A673 (cell line): ENCODE measurements at regions not wholly inside any gene's neighbourhood (a gene's known extent, or its start where the extent isn't known, plus 50 kb on each side); places are given as distances from the start of the nearest gene placed in this dataset.

Experiments used
- BruUV-seq: library from RNA; stranded (reverse); fragments of 400-500 nt; replicated peaks from 2 replicates; lab custom pipeline; 2021; lab: Mats Ljungman, UMichigan
- CTCF ChIA-PET: fragments of 300-600 bp; sonication (Branson Sonifier 250); formaldehyde crosslinking; loops from one replicate; lab custom pipeline; 2022; ENCODE audit warnings: antibody characterized with exemption; lab: Charles Lee
- POLR2A ChIA-PET: fragments of 300-600 bp; sonication (Branson Sonifier 250); formaldehyde crosslinking; loops from one replicate; lab custom pipeline; 2022; ENCODE audit warnings: antibody characterized with exemption; ENCODE audit not compliant: low non-redundant PET; lab: Charles Lee
- DNase-seq: peaks from one replicate; pipeline ENCODE4 v3.0.0-alpha.2; 2015; ENCODE audit warnings: low spot score
- H3K27ac ChIP-seq: fragments of 200-600 bp; sonication (generic); 2 replicates; pipeline ENCODE4 v1.5.1; 2016; ENCODE audit warnings: mixed run types, low read depth, mild to moderate bottlenecking, mixed read lengths, antibody characterized with exemption, low read length; ENCODE audit not compliant: poor library complexity, severe bottlenecking
- H3K27me3 ChIP-seq: fragments of 200-600 bp; sonication (generic); replicated peaks from 2 replicates; pipeline ENCODE4 v1.6.1; 2017; ENCODE audit warnings: mixed run types, low read depth, mild to moderate bottlenecking, mixed read lengths, antibody characterized with exemption, low read length; ENCODE audit not compliant: insufficient read depth, poor library complexity
- H3K36me3 ChIP-seq: fragments of 200-600 bp; sonication (generic); 2 replicates; pipeline ENCODE4 v1.6.1; 2016; ENCODE audit warnings: mixed run types, mild to moderate bottlenecking, mixed read lengths, antibody characterized with exemption, low read length; ENCODE audit not compliant: insufficient read depth, poor library complexity, severe bottlenecking
- H3K4me1 ChIP-seq: fragments of 200-600 bp; sonication (generic); 2 replicates; pipeline ENCODE4 v1.6.1; 2017; ENCODE audit warnings: mixed run types, mild to moderate bottlenecking, mixed read lengths, antibody characterized with exemption, low read length; ENCODE audit not compliant: insufficient read depth, poor library complexity, severe bottlenecking
- H3K4me3 ChIP-seq: fragments of 200-600 bp; sonication (generic); 2 replicates; pipeline ENCODE4 v1.5.1; 2016; ENCODE audit warnings: low read depth, mixed run types, mild to moderate bottlenecking, mixed read lengths, low read length; ENCODE audit not compliant: poor library complexity, severe bottlenecking
- H3K9me3 ChIP-seq: fragments of 200-600 bp; sonication (generic); 2 replicates; pipeline ENCODE4 v1.6.1; 2016; ENCODE audit warnings: mixed run types, low read depth, mild to moderate bottlenecking, mixed read lengths, antibody characterized with exemption, low read length; ENCODE audit not compliant: poor library complexity, severe bottlenecking
- EZH2 ChIP-seq: fragments of 200-600 bp; sonication (generic); IDR thresholded peaks from 2 replicates; pipeline ENCODE4 v1.6.1; 2017; ENCODE audit warnings: borderline replicate concordance, low read depth, mild to moderate bottlenecking, mixed read lengths, antibody characterized with exemption, low read length; ENCODE audit not compliant: poor library complexity, severe bottlenecking
- intact Hi-C: fragments of 100-400 bp; cut with micrococcal nuclease; formaldehyde crosslinking; loops from one replicate; pipeline ENCODE4 v1.10.0; 2022; ENCODE audit not compliant: unreplicated experiment
- TF ChIP-seq, protein P1 (sequence below): fragments of 300-800, 200-600 bp; sonication (generic); conservative IDR thresholded peaks from 2 replicates; pipeline ENCODE4 v1.5.1; 2017; ENCODE audit warnings: low read depth, mild to moderate bottlenecking, antibody characterized with exemption, low read length, moderate library complexity, mixed read lengths

DNA sequence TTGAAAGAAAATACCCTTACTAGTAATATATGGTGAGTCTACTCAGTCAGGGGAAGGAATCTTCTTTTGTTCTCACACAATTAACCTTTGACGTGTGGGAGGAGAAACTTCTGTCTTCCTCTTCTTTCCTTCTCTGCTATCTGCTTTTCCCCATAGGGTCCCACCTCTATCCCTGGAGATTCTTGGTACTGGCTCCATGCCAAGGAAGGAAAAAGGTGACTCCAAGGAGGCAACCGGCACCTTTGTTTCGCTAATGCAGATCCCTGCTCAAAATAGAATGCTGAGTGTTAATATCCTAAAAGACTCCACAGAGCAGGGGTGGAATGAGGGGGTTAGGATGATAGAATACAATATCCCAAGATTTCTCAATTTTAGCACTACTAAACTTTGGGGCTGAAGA is 116.7 kb downstream of the CD164 start:
- intact Hi-C loops: no loop called here

DNA sequence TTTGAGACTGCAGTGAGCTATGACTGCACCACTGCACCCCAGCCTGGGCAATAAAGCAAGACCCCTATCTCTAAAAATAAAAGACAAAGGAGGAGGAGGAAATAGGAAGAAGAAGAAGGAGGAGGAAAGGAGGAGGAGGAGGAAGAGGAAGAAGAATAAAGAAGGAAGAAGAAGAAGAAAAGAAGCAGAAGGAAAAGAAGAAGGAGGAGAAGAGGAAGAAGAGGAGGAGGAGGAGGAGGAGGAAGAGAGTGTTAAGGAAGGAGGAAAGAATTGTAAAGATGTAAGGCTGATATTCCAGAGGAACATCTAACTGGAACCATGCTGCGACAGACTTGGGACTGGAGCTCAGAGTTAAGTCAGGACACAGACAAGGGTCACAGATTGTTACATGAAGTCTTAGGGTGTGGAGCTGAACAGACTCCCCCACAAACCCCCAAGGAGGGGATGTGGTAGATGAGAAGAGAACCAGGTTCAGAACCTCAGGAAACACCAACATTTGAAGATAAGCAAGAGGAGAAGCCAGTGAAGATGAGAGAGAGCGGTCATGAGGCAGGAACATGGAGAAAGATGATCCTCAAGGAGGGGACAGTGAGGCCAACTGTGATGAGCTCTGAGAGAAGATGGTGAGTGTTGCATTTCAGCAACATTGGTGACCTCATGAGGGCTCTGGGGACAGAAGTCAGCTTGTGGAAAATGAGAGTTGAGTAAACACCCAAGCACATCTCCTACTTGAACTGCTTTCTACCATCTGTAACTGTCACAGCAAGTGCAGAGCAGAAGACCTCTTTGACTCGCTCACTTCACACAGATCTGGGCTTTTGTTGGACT is 118.2 kb downstream of the CD164 start:
- H3K27me3 ChIP-seq: no peaks in the 10 kb centered on the region
- BruUV-seq: no TSS peak
- no peaks in the 10 kb centered on the region for H3K4me1 ChIP-seq
- no peak overlapping the region for H3K4me3 ChIP-seq
- no peaks in the 10 kb centered on the region for H3K9me3 ChIP-seq
- no peak overlapping the region for H3K27ac ChIP-seq
- ChIA-PET CTCF (interaction anchor here (0.7 kb wide), 1 partner anchor 77 kb away, joined by 7 read pairs; no protein-coding TSS in a partner anchor), POLR2A (no interaction called here)
- H3K36me3 ChIP-seq: no peaks in the 10 kb centered on the region
- intact Hi-C loops: no loop called here
- no peak for DNase-seq
- no peak for TF ChIP-seq EZH2
- TF ChIP-seq, protein P1, sequence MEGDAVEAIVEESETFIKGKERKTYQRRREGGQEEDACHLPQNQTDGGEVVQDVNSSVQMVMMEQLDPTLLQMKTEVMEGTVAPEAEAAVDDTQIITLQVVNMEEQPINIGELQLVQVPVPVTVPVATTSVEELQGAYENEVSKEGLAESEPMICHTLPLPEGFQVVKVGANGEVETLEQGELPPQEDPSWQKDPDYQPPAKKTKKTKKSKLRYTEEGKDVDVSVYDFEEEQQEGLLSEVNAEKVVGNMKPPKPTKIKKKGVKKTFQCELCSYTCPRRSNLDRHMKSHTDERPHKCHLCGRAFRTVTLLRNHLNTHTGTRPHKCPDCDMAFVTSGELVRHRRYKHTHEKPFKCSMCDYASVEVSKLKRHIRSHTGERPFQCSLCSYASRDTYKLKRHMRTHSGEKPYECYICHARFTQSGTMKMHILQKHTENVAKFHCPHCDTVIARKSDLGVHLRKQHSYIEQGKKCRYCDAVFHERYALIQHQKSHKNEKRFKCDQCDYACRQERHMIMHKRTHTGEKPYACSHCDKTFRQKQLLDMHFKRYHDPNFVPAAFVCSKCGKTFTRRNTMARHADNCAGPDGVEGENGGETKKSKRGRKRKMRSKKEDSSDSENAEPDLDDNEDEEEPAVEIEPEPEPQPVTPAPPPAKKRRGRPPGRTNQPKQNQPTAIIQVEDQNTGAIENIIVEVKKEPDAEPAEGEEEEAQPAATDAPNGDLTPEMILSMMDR: no peak

More for the DNA sequence above, 116.7 kb downstream of the CD164 start:
- H3K9me3 ChIP-seq: no peaks in the 10 kb centered on the region
- BruUV-seq: no TSS peak
- DNase-seq: no peak
- CTCF ChIA-PET: no interaction called here
- H3K4me3 ChIP-seq: no peak overlapping the region
- no peak overlapping the region for H3K27ac ChIP-seq
- POLR2A ChIA-PET: no interaction called here
- no peaks in the 10 kb centered on the region for H3K36me3 ChIP-seq
- no peaks in the 10 kb centered on the region for H3K27me3 ChIP-seq
- no peaks in the 10 kb centered on the region for H3K4me1 ChIP-seq
- TF ChIP-seq EZH2: no peak

DNA sequence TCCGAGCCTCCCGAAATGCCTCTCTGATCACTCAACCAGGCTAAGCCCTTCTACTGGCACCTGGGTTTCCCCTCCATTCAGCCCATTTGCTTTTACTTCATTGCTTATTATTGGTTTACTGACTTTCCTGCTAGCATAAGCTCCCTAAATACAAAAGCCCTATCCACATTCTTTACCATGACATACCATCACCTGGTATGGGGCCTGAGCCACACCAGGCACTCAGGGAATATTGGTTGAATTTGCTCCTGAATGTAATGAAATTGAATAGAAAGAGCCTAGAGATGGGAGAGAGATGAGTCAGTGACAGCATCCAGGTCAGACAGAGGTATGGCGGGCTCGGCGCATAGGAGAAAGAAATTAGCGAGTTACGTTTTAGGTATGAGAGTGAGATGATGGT is 120.0 kb downstream of the CD164 start:
- no peaks in the 10 kb centered on the region for H3K4me1 ChIP-seq
- no peaks in the 10 kb centered on the region for H3K36me3 ChIP-seq
- intact Hi-C loops: no loop called here
- ChIA-PET POLR2A (no interaction called here), CTCF (no interaction called here)
- no peak for DNase-seq
- no TSS peak for BruUV-seq
- no peaks in the 10 kb centered on the region for H3K9me3 ChIP-seq
- H3K27me3 ChIP-seq: no peaks in the 10 kb centered on the region
- no peak overlapping the region for H3K4me3 ChIP-seq
- H3K27ac ChIP-seq: no peak overlapping the region
- no peak for TF ChIP-seq EZH2
- TF ChIP-seq, protein P1: no peak
